ENCODE measurements at regions not wholly inside any gene's neighbourhood (a gene's known extent, or its start where the extent isn't known, plus 50 kb on each side); places are given as distances from the start of the nearest gene placed in this dataset.

DNA sequence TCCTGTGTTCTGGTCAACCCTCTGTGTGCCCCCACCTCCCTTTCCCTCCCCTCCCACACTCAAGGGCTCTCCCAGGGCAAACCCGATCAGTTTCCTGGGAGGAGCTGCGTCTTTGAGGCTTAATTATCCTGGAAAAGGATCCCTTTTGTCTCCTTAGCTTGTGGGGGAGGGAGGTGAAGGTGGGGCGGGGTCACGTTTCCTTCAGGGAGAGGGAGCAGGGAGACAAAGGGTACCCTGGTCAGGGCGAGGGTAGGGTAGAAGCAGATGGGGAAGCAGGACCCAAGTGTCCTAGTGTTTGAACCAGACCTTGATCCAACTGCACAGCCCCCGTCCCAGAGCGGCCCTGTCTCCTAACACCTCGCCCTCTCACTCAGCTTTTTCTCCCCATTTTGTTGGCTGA, 90.1 kb downstream of the HIF1AN start:
- TF ChIP-seq POLR2A (IDR thresholded peaks at IDR 0.05; ENCODE audit: low read length) (no peak), GATA1 (IDR thresholded peaks at IDR 0.05; ENCODE audit: low read depth, low read length) (no peak)

All from erythroblast (primary cell).